Smooth muscle cell (in vitro differentiated cells): ENCODE measurements at regions not wholly inside any gene's neighbourhood (a gene's known extent, or its start where the extent isn't known, plus 50 kb on each side); places are given as distances from the start of the nearest gene placed in this dataset.

Experiments
- DNase-seq: peaks from one replicate; lab custom pipeline; 2025; ENCODE audit not compliant: unreplicated experiment; lab: John Stamatoyannopoulos, UW
- H2AFZ ChIP-seq: fragments of 200-600 bp; sonication (generic); 2 replicates; pipeline ENCODE4 v1.6.0; 2016; ENCODE audit warnings: antibody characterized with exemption, low read depth, mild to moderate bottlenecking
- H3F3A ChIP-seq: fragments of 200-600 bp; sonication (generic); 2 replicates; pipeline ENCODE4 v1.6.0; 2017; ENCODE audit warnings: antibody characterized with exemption, low read depth
- H3K27ac ChIP-seq: fragments of 200-600 bp; sonication (generic); 2 replicates; pipeline ENCODE4 v1.5.1; 2016; ENCODE audit warnings: low read depth, mild to moderate bottlenecking
- H3K27me3 ChIP-seq: fragments of 200-600 bp; sonication (generic); 2 replicates; pipeline ENCODE4 v1.6.1; 2016; ENCODE audit warnings: low read depth, mild to moderate bottlenecking
- H3K36me3 ChIP-seq: fragments of 200-600 bp; sonication (generic); 2 replicates; pipeline ENCODE4 v1.5.1; 2016; ENCODE audit warnings: low read depth
- H3K4me1 ChIP-seq: fragments of 200-600 bp; sonication (generic); 2 replicates; pipeline ENCODE4 v1.5.1; 2016; ENCODE audit warnings: low read depth
- H3K4me2 ChIP-seq: fragments of 200-600 bp; sonication (generic); 2 replicates; pipeline ENCODE4 v1.6.0; 2016; ENCODE audit warnings: mild to moderate bottlenecking
- H3K4me3 ChIP-seq: fragments of 200-600 bp; sonication (generic); 2 replicates; pipeline ENCODE4 v1.5.1; 2016; ENCODE audit warnings: mild to moderate bottlenecking
- H3K79me2 ChIP-seq: fragments of 200-600 bp; sonication (generic); 2 replicates; pipeline ENCODE4 v1.6.0; 2016; ENCODE audit warnings: low read depth, mild to moderate bottlenecking
- H3K9ac ChIP-seq: fragments of 200-600 bp; sonication (generic); 2 replicates; pipeline ENCODE4 v1.6.0; 2016; ENCODE audit warnings: low read depth
- H3K9me3 ChIP-seq: fragments of 200-600 bp; sonication (generic); replicated peaks from 2 replicates; pipeline ENCODE4 v1.5.1; 2016; ENCODE audit warnings: low read depth
- H4K20me1 ChIP-seq: fragments of 200-600 bp; sonication (generic); 2 replicates; pipeline ENCODE4 v1.6.0; 2016; ENCODE audit warnings: low read depth
- CTCF ChIP-seq: fragments of 200-600 bp; sonication (generic); IDR thresholded peaks from 2 replicates; pipeline ENCODE4 v1.5.1; 2017; ENCODE audit warnings: borderline replicate concordance, mild to moderate bottlenecking, antibody characterized with exemption; ENCODE audit not compliant: insufficient read depth, poor library complexity, severe bottlenecking
- WGBS: methylation state at CpG from one replicate; pipeline ENCODE4 v1.1.7; 2016; ENCODE audit warnings: low lambda C conversion rate; 5-methylcytosine and 5-hydroxymethylcytosine counted together

GRCh38 chr14:45426685-45427282, 173.8 kb upstream of the MIS18BP1 start:
- H3F3A ChIP-seq = no peaks in the 10 kb centered on the region
- H3K27ac ChIP-seq = no peak overlapping the region
- H3K4me2 ChIP-seq = no peak overlapping the region
- no peaks in the 10 kb centered on the region for H3K79me2 ChIP-seq
- TF ChIP-seq CTCF = peak; percentile 75
- H3K9ac ChIP-seq = no peak overlapping the region
- no peak overlapping the region for H3K4me3 ChIP-seq
- H4K20me1 ChIP-seq = no peaks in the 10 kb centered on the region
- no peak for DNase-seq
- no peaks in the 10 kb centered on the region for H3K36me3 ChIP-seq
- no peaks in the 10 kb centered on the region for H3K4me1 ChIP-seq
- H2AFZ ChIP-seq = no peak overlapping the region
- 3% methylated on average over 2 of the region's 2 CpGs for WGBS
- no peaks in the 10 kb centered on the region for H3K27me3 ChIP-seq
- no peaks in the 10 kb centered on the region for H3K9me3 ChIP-seq

GRCh38 chr14:45406942-45407341, 153.9 kb upstream of the MIS18BP1 start:
- Histone ChIP-seq H3K4me3 (no peak overlapping the region), H2AFZ (no peak overlapping the region), H3K27ac (no peak overlapping the region), H3K9me3 (no peaks in the 10 kb centered on the region), H3K4me1 (no peaks in the 10 kb centered on the region), H3K27me3 (no peaks in the 10 kb centered on the region), H3K9ac (no peak overlapping the region), H3F3A (no peaks in the 10 kb centered on the region), H4K20me1 (no peaks in the 10 kb centered on the region), H3K36me3 (no peaks in the 10 kb centered on the region), H3K79me2 (no peaks in the 10 kb centered on the region), H3K4me2 (no peak overlapping the region)
- no peak for TF ChIP-seq CTCF
- DNase-seq = no peak
- WGBS = 88% methylated on average over 2 of the region's 2 CpGs

GRCh38 chr14:45400950-45401640, 148.1 kb upstream of the MIS18BP1 start:
- Histone ChIP-seq H3K36me3 (no peaks in the 10 kb centered on the region), H3K9me3 (no peaks in the 10 kb centered on the region), H4K20me1 (no peaks in the 10 kb centered on the region), H3K4me1 (no peaks in the 10 kb centered on the region), H3K4me3 (no peak overlapping the region), H3K9ac (no peak overlapping the region), H3K27me3 (no peaks in the 10 kb centered on the region), H3K79me2 (no peaks in the 10 kb centered on the region), H3K27ac (no peak overlapping the region), H2AFZ (no peak overlapping the region), H3F3A (no peaks in the 10 kb centered on the region), H3K4me2 (no peak overlapping the region)
- no peak for DNase-seq
- 50% methylated on average over 4 of the region's 4 CpGs for WGBS
- no peak for TF ChIP-seq CTCF

- Histone ChIP-seq H3K9ac (no peak overlapping the region), H3K4me3 (no peak overlapping the region), H3K9me3 (no peaks in the 10 kb centered on the region), H4K20me1 (no peaks in the 10 kb centered on the region), H3K27me3 (no peaks in the 10 kb centered on the region), H3F3A (no peaks in the 10 kb centered on the region), H3K27ac (no peak overlapping the region), H3K4me1 (no peaks in the 10 kb centered on the region), H2AFZ (no peak overlapping the region), H3K36me3 (no peaks in the 10 kb centered on the region), H3K4me2 (no peak overlapping the region), H3K79me2 (no peaks in the 10 kb centered on the region)
- WGBS = 78% methylated on average over 1 of the region's 1 CpG
- no peak for DNase-seq
- no peak for TF ChIP-seq CTCF
Observed at GRCh38 chr14:45400509-45400908, 147.5 kb upstream of the MIS18BP1 start.
